OCI-LY1 (cell line): ENCODE measurements at regions not wholly inside any gene's neighbourhood (a gene's known extent, or its start where the extent isn't known, plus 50 kb on each side); places are given as distances from the start of the nearest gene placed in this dataset.

Experiments used
- H2AFZ ChIP-seq: fragments of 200-600 bp; sonication (generic), shearing (Covaris generic); 2 replicates; pipeline ENCODE4 v1.6.0; 2014; ENCODE audit warnings: antibody characterized with exemption, mild to moderate bottlenecking, low read length
- H3F3A ChIP-seq: fragments of 200-600 bp; sonication (generic), shearing (Covaris generic); 2 replicates; pipeline ENCODE4 v1.6.0; 2014; ENCODE audit warnings: mild to moderate bottlenecking, antibody characterized with exemption, low read length, moderate library complexity; ENCODE audit not compliant: insufficient read depth
- H3K27ac ChIP-seq: fragments of 200-600 bp; sonication (generic); 2 replicates; pipeline ENCODE4 v1.5.1; 2014; ENCODE audit warnings: low read length, mixed run types, mild to moderate bottlenecking, low read depth; ENCODE audit not compliant: poor library complexity, severe bottlenecking
- H3K27me3 ChIP-seq: fragments of 200-600 bp; sonication (generic); 2 replicates; pipeline ENCODE4 v1.6.0; 2014; ENCODE audit warnings: antibody characterized with exemption, mild to moderate bottlenecking, low read length, moderate library complexity; ENCODE audit not compliant: insufficient read depth
- H3K36me3 ChIP-seq: fragments of 200-600 bp; sonication (generic); 2 replicates; pipeline ENCODE4 v1.6.1; 2014; ENCODE audit warnings: mild to moderate bottlenecking, antibody characterized with exemption, low read length, moderate library complexity, mixed read lengths; ENCODE audit not compliant: insufficient read depth
- H3K4me1 ChIP-seq: fragments of 200-600 bp; sonication (generic); 2 replicates; pipeline ENCODE4 v1.5.1; 2014; ENCODE audit warnings: mild to moderate bottlenecking, low read length, moderate library complexity; ENCODE audit not compliant: insufficient read depth, severe bottlenecking
- H3K4me2 ChIP-seq: fragments of 200-600 bp; sonication (generic), shearing (Covaris generic); 2 replicates; pipeline ENCODE4 v1.6.1; 2014; ENCODE audit warnings: low read length
- H3K4me3 ChIP-seq: fragments of 200-600 bp; sonication (generic); 2 replicates; pipeline ENCODE4 v1.5.1; 2014; ENCODE audit warnings: low read length, low read depth, mild to moderate bottlenecking, mixed read lengths; ENCODE audit not compliant: poor library complexity, severe bottlenecking
- H3K79me2 ChIP-seq: fragments of 200-600 bp; shearing (Covaris generic); 2 replicates; pipeline ENCODE4 v1.6.1; 2016; ENCODE audit warnings: mixed run types, low read length, mixed read lengths; ENCODE audit not compliant: insufficient read depth
- H3K9ac ChIP-seq: fragments of 200-600 bp; sonication (generic), shearing (Covaris generic); 2 replicates; pipeline ENCODE4 v1.6.1; 2014; ENCODE audit warnings: mild to moderate bottlenecking, low read length, mixed read lengths
- H3K9me2 ChIP-seq: fragments of 200-600 bp; sonication (generic), shearing (Covaris generic); 2 replicates; pipeline ENCODE4 v1.6.1; 2014; ENCODE audit warnings: low read depth, mild to moderate bottlenecking, low read length, mixed read lengths
- H3K9me3 ChIP-seq: fragments of 200-600 bp; shearing (Covaris generic); 2 replicates; pipeline ENCODE4 v1.6.1; 2014; ENCODE audit warnings: low read length, mixed read lengths
- H4K20me1 ChIP-seq: fragments of 200-600 bp; sonication (generic), shearing (Covaris generic); 2 replicates; pipeline ENCODE4 v1.6.0; 2016; ENCODE audit warnings: mild to moderate bottlenecking, low read length; ENCODE audit not compliant: insufficient read depth
- CTCF ChIP-seq: fragments of 200-600 bp; sonication (generic), shearing (Covaris generic); IDR thresholded peaks from 2 replicates; pipeline ENCODE4 v1.5.1; 2017; ENCODE audit warnings: mild to moderate bottlenecking, antibody characterized with exemption, low read length, moderate library complexity, mixed read lengths
- EZH2 ChIP-seq: fragments of 200-600 bp; sonication (generic), shearing (Covaris generic); IDR thresholded peaks from 2 replicates; pipeline ENCODE4 v1.8.0; 2017; ENCODE audit warnings: borderline replicate concordance, mixed run types, mild to moderate bottlenecking, antibody characterized with exemption, low read length, moderate library complexity, mixed read lengths

GRCh38 chr5:117691081-117691870, 1116.7 kb upstream of the SEMA6A start:
- no peaks in the 10 kb centered on the region for H4K20me1 ChIP-seq
- H2AFZ ChIP-seq, result no peak overlapping the region
- H3K4me1 ChIP-seq, result no peaks in the 10 kb centered on the region
- no peak overlapping the region for H3K27ac ChIP-seq
- H3K9me2 ChIP-seq, result no peaks in the 10 kb centered on the region
- H3K9me3 ChIP-seq, result no peaks in the 10 kb centered on the region
- no peaks in the 10 kb centered on the region for H3K27me3 ChIP-seq
- H3K79me2 ChIP-seq, result no peaks in the 10 kb centered on the region
- H3K4me2 ChIP-seq, result no peak overlapping the region
- H3K9ac ChIP-seq, result no peak overlapping the region
- H3F3A ChIP-seq, result no peaks in the 10 kb centered on the region
- no peak overlapping the region for H3K4me3 ChIP-seq
- H3K36me3 ChIP-seq, result no peaks in the 10 kb centered on the region
- TF ChIP-seq EZH2 (no peak), CTCF (no peak)

GRCh38 chr5:117690612-117691011, 1116.0 kb upstream of the SEMA6A start:
- Histone ChIP-seq H2AFZ (no peak overlapping the region), H4K20me1 (no peaks in the 10 kb centered on the region), H3K9me3 (no peaks in the 10 kb centered on the region), H3K4me3 (no peak overlapping the region), H3K27ac (no peak overlapping the region), H3K4me2 (no peak overlapping the region), H3K36me3 (no peaks in the 10 kb centered on the region), H3K27me3 (no peaks in the 10 kb centered on the region), H3K9ac (no peak overlapping the region), H3K9me2 (no peaks in the 10 kb centered on the region), H3K79me2 (no peaks in the 10 kb centered on the region), H3F3A (no peaks in the 10 kb centered on the region), H3K4me1 (no peaks in the 10 kb centered on the region)
- TF ChIP-seq EZH2 (no peak), CTCF (no peak)

- Histone ChIP-seq H4K20me1 (no peaks in the 10 kb centered on the region), H3K27ac (no peak overlapping the region), H3K4me3 (no peak overlapping the region), H3K79me2 (no peaks in the 10 kb centered on the region), H3K4me2 (no peak overlapping the region), H3K4me1 (no peaks in the 10 kb centered on the region), H2AFZ (no peak overlapping the region), H3K27me3 (no peaks in the 10 kb centered on the region), H3K36me3 (no peaks in the 10 kb centered on the region), H3F3A (no peaks in the 10 kb centered on the region), H3K9me3 (no peaks in the 10 kb centered on the region), H3K9me2 (no peaks in the 10 kb centered on the region), H3K9ac (no peak overlapping the region)
- TF ChIP-seq CTCF (no peak), EZH2 (no peak)
These were observed 1112.3 kb upstream of the SEMA6A start for GRCh38 chr5:117686926-117687325.
